Liver (tissue), 8 donors: ENCODE measurements at regions not wholly inside any gene's neighbourhood (a gene's known extent, or its start where the extent isn't known, plus 50 kb on each side); places are given as distances from the start of the nearest gene placed in this dataset.

Experiments used
- DNase-seq: peaks from one replicate; pipeline ENCODE4 v3.0.0-alpha.2; 2017; ENCODE audit warnings: low spot score
- H3K27ac ChIP-seq, 2 donors: one replicate each; pipeline ENCODE4 v1.7.0; 2013; ENCODE audit warnings: inconsistent platforms in 2 of 2, low read length in 2 of 2, control low read depth in 1 of 2, low read depth in 1 of 2, mild to moderate bottlenecking in 1 of 2
- H3K27me3 ChIP-seq, 4 donors: one replicate each; pipeline versions ENCODE4 v1.6.1 to v1.7.0; 2013; ENCODE audit warnings: low read length in 3 of 4, inconsistent platforms in 1 of 4, mild to moderate bottlenecking in 1 of 4, moderate library complexity in 1 of 4; ENCODE audit not compliant: control insufficient read depth in 4 of 4, insufficient read depth in 4 of 4
- H3K36me3 ChIP-seq, 4 donors: one replicate each; pipeline versions ENCODE4 v1.6.1 to v1.7.0; 2013; ENCODE audit warnings: low read length in 3 of 4, mild to moderate bottlenecking in 3 of 4, low read depth in 1 of 4, moderate library complexity in 1 of 4; ENCODE audit not compliant: control insufficient read depth in 4 of 4, insufficient read depth in 3 of 4
- H3K4me1 ChIP-seq, 4 donors: one replicate each; pipeline versions ENCODE4 v1.6.1 to v1.7.0; 2013; ENCODE audit warnings: low read length in 3 of 4, mild to moderate bottlenecking in 3 of 4, moderate library complexity in 1 of 4; ENCODE audit not compliant: control insufficient read depth in 4 of 4, insufficient read depth in 4 of 4
- H3K4me3 ChIP-seq, 3 donors: one replicate each; pipeline versions ENCODE4 v1.6.1 to v1.7.0; 2013; ENCODE audit warnings: low read length in 3 of 3, control low read depth in 1 of 3, low read depth in 1 of 3, mild to moderate bottlenecking in 1 of 3
- H3K9ac ChIP-seq, 2 donors: one replicate each; pipeline ENCODE4 v1.7.0; 2013; ENCODE audit warnings: low read length in 2 of 2, mild to moderate bottlenecking in 2 of 2, moderate library complexity in 2 of 2, control low read depth in 1 of 2, low read depth in 1 of 2
- H3K9me3 ChIP-seq, 4 donors: one replicate each; pipeline versions ENCODE4 v1.6.1 to v1.7.0; 2013; ENCODE audit warnings: low read length in 3 of 4; ENCODE audit not compliant: control insufficient read depth in 4 of 4
- ATF3 ChIP-seq: IDR thresholded peaks from 2 replicates; pipeline ENCODE4 v1.6.1; 2016; ENCODE audit warnings: antibody characterized with exemption
- EGR1 ChIP-seq, 2 donors: IDR thresholded peaks; 2 replicates each; pipeline ENCODE4 v1.6.1; 2016 to 2018; ENCODE audit warnings: antibody characterized with exemption in 2 of 2, low read depth in 2 of 2
- FOXA1 ChIP-seq: IDR thresholded peaks from 2 replicates; pipeline ENCODE4 v1.6.1; 2016; ENCODE audit warnings: antibody characterized with exemption
- FOXA2 ChIP-seq: IDR thresholded peaks from 2 replicates; pipeline ENCODE4 v1.6.1; 2016; ENCODE audit warnings: antibody characterized with exemption
- GABPA ChIP-seq, 2 donors: IDR thresholded peaks in 1 of 2; conservative IDR thresholded peaks in 1 of 2; 2 replicates each; pipeline ENCODE4 v1.6.1; 2016; ENCODE audit warnings: antibody characterized with exemption in 2 of 2, mild to moderate bottlenecking in 1 of 2, moderate library complexity in 1 of 2
- HNF4A ChIP-seq, 2 donors: conservative IDR thresholded peaks; 2 replicates each; pipeline ENCODE4 v1.6.1; 2016; ENCODE audit warnings: antibody characterized with exemption in 2 of 2, mild to moderate bottlenecking in 2 of 2
- HNF4G ChIP-seq: IDR thresholded peaks from 2 replicates; pipeline ENCODE4 v1.6.1; 2016; ENCODE audit warnings: antibody characterized with exemption
- JUND ChIP-seq, 2 donors: IDR thresholded peaks; 2 replicates each; pipeline ENCODE4 v1.6.1; 2016; ENCODE audit warnings: antibody characterized with exemption in 2 of 2
- NR2F2 ChIP-seq: IDR thresholded peaks from 2 replicates; pipeline ENCODE4 v1.6.1; 2016; ENCODE audit warnings: antibody characterized with exemption
- RAD21 ChIP-seq, 2 donors: IDR thresholded peaks; 2 replicates each; pipeline ENCODE4 v1.6.1; 2016; ENCODE audit warnings: antibody characterized with exemption in 2 of 2, mild to moderate bottlenecking in 2 of 2
- REST ChIP-seq: IDR thresholded peaks from 2 replicates; pipeline ENCODE4 v1.6.1; 2016; ENCODE audit warnings: antibody characterized with exemption, mild to moderate bottlenecking
- RXRA ChIP-seq, 2 donors: IDR thresholded peaks; 2 replicates each; pipeline ENCODE4 v1.6.1; 2017 to 2018; ENCODE audit warnings: antibody characterized with exemption in 2 of 2, mild to moderate bottlenecking in 1 of 2
- SP1 ChIP-seq: IDR thresholded peaks from 2 replicates; pipeline ENCODE4 v1.6.1; 2018; ENCODE audit warnings: antibody characterized with exemption, mild to moderate bottlenecking
- TAF1 ChIP-seq: conservative IDR thresholded peaks from 2 replicates; pipeline ENCODE4 v1.6.1; 2016; ENCODE audit warnings: antibody characterized with exemption, mild to moderate bottlenecking
- YY1 ChIP-seq: IDR thresholded peaks from 2 replicates; pipeline ENCODE4 v1.6.1; 2016; ENCODE audit warnings: antibody characterized with exemption, mild to moderate bottlenecking
- ZBTB33 ChIP-seq: IDR thresholded peaks from 2 replicates; pipeline ENCODE4 v1.6.1; 2016; ENCODE audit warnings: antibody characterized with exemption
- WGBS: extraction: QIAGEN DNeasy Blood & Tissue Kit; methylation state at CpG from one replicate; pipeline ENCODE4 v1.1.7; 2013; 5-methylcytosine and 5-hydroxymethylcytosine counted together
- TF ChIP-seq, protein P1 (sequence below): IDR thresholded peaks from 2 replicates; pipeline ENCODE4 v1.6.1; 2016; ENCODE audit warnings: antibody characterized with exemption
- TF ChIP-seq, protein P2 (sequence below): fragments of 150-350 bp; IDR thresholded peaks from 2 replicates; pipeline ENCODE4 v1.5.1; 2017; ENCODE audit warnings: improper control_type of control experiment, low read depth, low read length; ENCODE audit not compliant: missing input control
- donor health status: healthy.
- donor health status: healthy.
- donor health status: healthy.
- donor health status: healthy.
- donor health status: healthy.

- Histone ChIP-seq H3K4me3 (no peak overlapping the region), H3K36me3 (no peaks in the 10 kb centered on the region), H3K27ac (no peak overlapping the region), H3K4me1 (no peaks in the 10 kb centered on the region), H3K9me3 (no peaks in the 10 kb centered on the region), H3K27me3 (peaks cover 0 to 3% (median 0%) of the 10 kb centered on the region in 4 donors), H3K9ac (no peak overlapping the region)
- TF ChIP-seq FOXA2 (no peak), RXRA (IDR thresholded peaks at IDR 0.05) (no peak), TAF1 (no peak), FOXA1 (no peak), HNF4A (conservative IDR thresholded peaks at IDR 0.05) (no peak), REST (no peak), EGR1 (IDR thresholded peaks at IDR 0.05; ENCODE audit: low read depth in 2 of 2) (no peak), HNF4G (no peak), ZBTB33 (no peak), NR2F2 (no peak), GABPA (IDR thresholded peaks at IDR 0.05 in 1 of 2, conservative IDR thresholded peaks at IDR 0.05 in 1 of 2) (no peak), JUND (IDR thresholded peaks at IDR 0.05) (no peak), YY1 (no peak), SP1 (no peak)
- TF ChIP-seq, protein P1, sequence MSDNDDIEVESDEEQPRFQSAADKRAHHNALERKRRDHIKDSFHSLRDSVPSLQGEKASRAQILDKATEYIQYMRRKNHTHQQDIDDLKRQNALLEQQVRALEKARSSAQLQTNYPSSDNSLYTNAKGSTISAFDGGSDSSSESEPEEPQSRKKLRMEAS: no peak
- WGBS: 93% methylated on average over 2 of the region's 2 CpGs
- DNase-seq: no peak
These were observed 92.3 kb upstream of the PCBD1 start for GRCh38 chr10:70980687-70981086.

- Histone ChIP-seq H3K27me3 (peaks cover 0 to 3% (median 0%) of the 10 kb centered on the region in 4 donors), H3K4me1 (no peaks in the 10 kb centered on the region), H3K9ac (no peak overlapping the region), H3K9me3 (no peaks in the 10 kb centered on the region), H3K27ac (no peak overlapping the region), H3K36me3 (no peaks in the 10 kb centered on the region), H3K4me3 (no peak overlapping the region)
- 91% methylated on average over 7 of the region's 7 CpGs for WGBS
- DNase-seq: no peak
- TF ChIP-seq GABPA (IDR thresholded peaks at IDR 0.05 in 1 of 2, conservative IDR thresholded peaks at IDR 0.05 in 1 of 2): no peak
- no peak for TF ChIP-seq SP1
- TF ChIP-seq, protein P2, sequence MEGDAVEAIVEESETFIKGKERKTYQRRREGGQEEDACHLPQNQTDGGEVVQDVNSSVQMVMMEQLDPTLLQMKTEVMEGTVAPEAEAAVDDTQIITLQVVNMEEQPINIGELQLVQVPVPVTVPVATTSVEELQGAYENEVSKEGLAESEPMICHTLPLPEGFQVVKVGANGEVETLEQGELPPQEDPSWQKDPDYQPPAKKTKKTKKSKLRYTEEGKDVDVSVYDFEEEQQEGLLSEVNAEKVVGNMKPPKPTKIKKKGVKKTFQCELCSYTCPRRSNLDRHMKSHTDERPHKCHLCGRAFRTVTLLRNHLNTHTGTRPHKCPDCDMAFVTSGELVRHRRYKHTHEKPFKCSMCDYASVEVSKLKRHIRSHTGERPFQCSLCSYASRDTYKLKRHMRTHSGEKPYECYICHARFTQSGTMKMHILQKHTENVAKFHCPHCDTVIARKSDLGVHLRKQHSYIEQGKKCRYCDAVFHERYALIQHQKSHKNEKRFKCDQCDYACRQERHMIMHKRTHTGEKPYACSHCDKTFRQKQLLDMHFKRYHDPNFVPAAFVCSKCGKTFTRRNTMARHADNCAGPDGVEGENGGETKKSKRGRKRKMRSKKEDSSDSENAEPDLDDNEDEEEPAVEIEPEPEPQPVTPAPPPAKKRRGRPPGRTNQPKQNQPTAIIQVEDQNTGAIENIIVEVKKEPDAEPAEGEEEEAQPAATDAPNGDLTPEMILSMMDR: no peak
- TF ChIP-seq HNF4G: no peak
- TF ChIP-seq, protein P1: no peak
- TF ChIP-seq REST: no peak
- TF ChIP-seq NR2F2: no peak
- no peak for TF ChIP-seq TAF1
- TF ChIP-seq RAD21 (IDR thresholded peaks at IDR 0.05): no peak
- TF ChIP-seq ATF3: no peak
- no peak for TF ChIP-seq EGR1 (IDR thresholded peaks at IDR 0.05; ENCODE audit: low read depth in 2 of 2)
- TF ChIP-seq YY1: no peak
- no peak for TF ChIP-seq FOXA2
- TF ChIP-seq FOXA1: no peak
- TF ChIP-seq RXRA (IDR thresholded peaks at IDR 0.05): no peak
These were observed 92.9 kb upstream of the PCBD1 start for GRCh38 chr10:70981171-70981836.
